PC-3 (cell line): ENCODE measurements at regions not wholly inside any gene's neighbourhood (a gene's known extent, or its start where the extent isn't known, plus 50 kb on each side); places are given as distances from the start of the nearest gene placed in this dataset.

Experiments used
- ATAC-seq: fragments of 200-7000 bp; cut with Tn5 transposase; 2 replicates; pipeline ENCODE4 v1.9.1; 2020; ENCODE audit warnings: mild to moderate bottlenecking, moderate library complexity
- BruUV-seq: library from RNA; stranded (reverse); fragments of 400-500 nt; replicated peaks from 2 replicates; lab custom pipeline; 2021; lab: Mats Ljungman, UMichigan
- CTCF ChIA-PET: fragments of 300-600 bp; sonication (Branson Sonifier 250); formaldehyde crosslinking; loops from one replicate; lab custom pipeline; 2022; ENCODE audit warnings: antibody characterized with exemption; lab: Charles Lee
- POLR2A ChIA-PET: fragments of 300-600 bp; sonication (Branson Sonifier 250); formaldehyde crosslinking; loops from one replicate; lab custom pipeline; 2022; ENCODE audit warnings: antibody characterized with exemption; ENCODE audit not compliant: unreplicated experiment; lab: Charles Lee
- DNase-seq: peaks from one replicate; pipeline ENCODE4 v3.0.0-alpha.2; 2015
- H2AFZ ChIP-seq: fragments of 300-600 bp; sonication (generic); 2 replicates; pipeline ENCODE4 v1.6.0; 2016; ENCODE audit warnings: antibody characterized with exemption, low read length
- H3F3A ChIP-seq: fragments of 300-600 bp; sonication (generic); one replicate; pipeline ENCODE4 v1.6.0; 2017; ENCODE audit warnings: antibody characterized with exemption, low read length, control low read depth, mild to moderate bottlenecking; ENCODE audit not compliant: unreplicated experiment
- H3K27ac ChIP-seq: fragments of 300-600 bp; sonication (generic); 2 replicates; pipeline ENCODE4 v1.5.1; 2016; ENCODE audit warnings: mild to moderate bottlenecking, low read length
- H3K27me3 ChIP-seq: fragments of 300-600 bp; sonication (generic); 2 replicates; pipeline ENCODE4 v1.6.1; 2016; ENCODE audit warnings: low read length, mixed read lengths
- H3K36me3 ChIP-seq: fragments of 300-600 bp; sonication (generic); 2 replicates; pipeline ENCODE4 v1.6.1; 2016; ENCODE audit warnings: low read depth, mixed run types, low read length, mixed read lengths
- H3K4me1 ChIP-seq: fragments of 300-600 bp; sonication (generic); 2 replicates; pipeline ENCODE4 v1.5.1; 2016; ENCODE audit warnings: low read length; ENCODE audit not compliant: insufficient read depth
- H3K4me2 ChIP-seq: fragments of 300-600 bp; sonication (generic); 2 replicates; pipeline ENCODE4 v1.6.0; 2016; ENCODE audit warnings: low read length
- H3K4me3 ChIP-seq: fragments of 300-600 bp; sonication (generic); 2 replicates; pipeline ENCODE4 v1.5.1; 2016; ENCODE audit warnings: mild to moderate bottlenecking, low read length, mixed read lengths
- H3K79me2 ChIP-seq: fragments of 300-600 bp; sonication (generic); 2 replicates; pipeline ENCODE4 v1.6.1; 2017; ENCODE audit warnings: low read length, mixed read lengths
- H3K9ac ChIP-seq: fragments of 300-600 bp; sonication (generic); 2 replicates; pipeline ENCODE4 v1.6.0; 2016; ENCODE audit warnings: mild to moderate bottlenecking, low read length
- H3K9me2 ChIP-seq: fragments of 300-600 bp; sonication (generic); replicated peaks from 2 replicates; pipeline ENCODE4 v1.6.1; 2016; ENCODE audit warnings: mixed run types, low read length, mixed read lengths
- H3K9me3 ChIP-seq: fragments of 300-600 bp; sonication (generic); 2 replicates; pipeline ENCODE4 v1.6.1; 2016; ENCODE audit warnings: low read length, mixed read lengths
- H4K20me1 ChIP-seq: fragments of 300-600 bp; sonication (generic); 2 replicates; pipeline ENCODE4 v1.6.1; 2016; ENCODE audit warnings: low read length, mixed read lengths
- CTCF ChIP-seq: fragments of 300-600 bp; sonication (generic); conservative IDR thresholded peaks from 2 replicates; pipeline ENCODE4 v1.5.1; 2017; ENCODE audit warnings: antibody characterized with exemption, low read depth, mild to moderate bottlenecking, low read length
- EZH2 ChIP-seq: fragments of 300-600 bp; sonication (generic); IDR thresholded peaks from one replicate; pipeline ENCODE4 v1.6.1; 2017; ENCODE audit warnings: antibody characterized with exemption, mild to moderate bottlenecking, low read length; ENCODE audit not compliant: unreplicated experiment
- EZH2phosphoT487 ChIP-seq: fragments of 300-600 bp; sonication (generic); IDR thresholded peaks from 2 replicates; pipeline ENCODE4 v1.6.1; 2018; ENCODE audit warnings: mild to moderate bottlenecking, antibody characterized with exemption, low read length, borderline replicate concordance
- intact Hi-C: fragments of 100-400 bp; cut with micrococcal nuclease; formaldehyde crosslinking; loops from 2 replicates; pipeline ENCODE4 v1.9.0; 2023

DNA sequence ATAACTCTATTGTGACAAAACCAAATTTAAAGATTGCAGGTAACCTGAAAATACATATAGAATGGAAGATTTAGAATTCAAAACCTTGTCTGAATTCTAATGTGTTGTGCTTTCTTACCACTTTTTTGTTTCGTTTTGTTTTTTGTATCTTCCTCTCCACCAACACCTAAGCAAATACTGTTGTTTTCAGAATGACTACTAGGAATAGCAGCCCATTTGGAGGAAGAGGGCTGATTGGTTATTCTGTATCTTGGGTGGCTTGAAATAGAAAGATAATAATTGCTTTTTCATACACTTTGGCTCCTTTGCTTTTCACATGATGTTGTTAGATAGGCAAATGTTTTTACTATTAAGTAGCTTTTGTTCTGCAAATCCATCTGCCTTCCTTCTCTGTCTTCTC, 61.0 kb upstream of the LRRC7 start:
- H3F3A ChIP-seq: no peaks in the 10 kb centered on the region
- CTCF ChIA-PET: no interaction called here
- intact Hi-C loops: no loop called here

GRCh38 chr1:69510026-69510425, 57.7 kb upstream of the LRRC7 start:
- intact Hi-C loops: no loop called here
- DNase-seq (peak; percentile 31), ATAC-seq (no peak)
- no peak for TF ChIP-seq CTCF
- TF ChIP-seq EZH2: no peak
- no peak for TF ChIP-seq EZH2phosphoT487
- no peaks in the 10 kb centered on the region for H3K36me3 ChIP-seq
- no peaks in the 10 kb centered on the region for H3K79me2 ChIP-seq
- no peaks in the 10 kb centered on the region for H4K20me1 ChIP-seq
- no peak overlapping the region for H3K9ac ChIP-seq
- H3K4me1 ChIP-seq: no peaks in the 10 kb centered on the region
- no peak overlapping the region for H3K27ac ChIP-seq
- no peaks in the 10 kb centered on the region for H3K9me3 ChIP-seq
- POLR2A ChIA-PET: no interaction called here
- H3F3A ChIP-seq: no peaks in the 10 kb centered on the region
- no peaks in the 10 kb centered on the region for H3K27me3 ChIP-seq
- no TSS peak for BruUV-seq
- CTCF ChIA-PET: no interaction called here
- H2AFZ ChIP-seq: no peak overlapping the region
- no peaks in the 10 kb centered on the region for H3K9me2 ChIP-seq
- no peak overlapping the region for H3K4me3 ChIP-seq
- H3K4me2 ChIP-seq: no peak overlapping the region

More for the DNA sequence above, 61.0 kb upstream of the LRRC7 start:
- TF ChIP-seq CTCF: no peak
- no peak for TF ChIP-seq EZH2
- no peak for TF ChIP-seq EZH2phosphoT487
- no peak overlapping the region for H2AFZ ChIP-seq
- H3K9ac ChIP-seq: no peak overlapping the region
- POLR2A ChIA-PET: no interaction called here
- no peaks in the 10 kb centered on the region for H4K20me1 ChIP-seq
- no peak overlapping the region for H3K4me3 ChIP-seq
- H3K4me1 ChIP-seq: no peaks in the 10 kb centered on the region
- H3K27me3 ChIP-seq: no peaks in the 10 kb centered on the region
- no TSS peak for BruUV-seq
- H3K9me2 ChIP-seq: no peaks in the 10 kb centered on the region
- ATAC-seq: no peak
- no peak for DNase-seq
- H3K79me2 ChIP-seq: no peaks in the 10 kb centered on the region
- no peak overlapping the region for H3K4me2 ChIP-seq
- no peaks in the 10 kb centered on the region for H3K36me3 ChIP-seq
- H3K27ac ChIP-seq: no peak overlapping the region
- no peaks in the 10 kb centered on the region for H3K9me3 ChIP-seq

- intact Hi-C loops: no loop called here
- Histone ChIP-seq H3F3A (no peaks in the 10 kb centered on the region), H2AFZ (no peak overlapping the region), H4K20me1 (no peaks in the 10 kb centered on the region), H3K4me3 (no peak overlapping the region), H3K9me3 (no peaks in the 10 kb centered on the region), H3K4me1 (no peaks in the 10 kb centered on the region), H3K27me3 (no peaks in the 10 kb centered on the region), H3K36me3 (no peaks in the 10 kb centered on the region), H3K4me2 (no peak overlapping the region), H3K9ac (no peak overlapping the region), H3K27ac (no peak overlapping the region), H3K79me2 (no peaks in the 10 kb centered on the region), H3K9me2 (no peaks in the 10 kb centered on the region)
- ChIA-PET POLR2A (no interaction called here), CTCF (no interaction called here)
- no peak for ATAC-seq
- BruUV-seq: no TSS peak
- no peak for TF ChIP-seq CTCF
- TF ChIP-seq EZH2: no peak
- no peak for TF ChIP-seq EZH2phosphoT487
- no peak for DNase-seq
Observed at GRCh38 chr1:69511426-69512192, 56.1 kb upstream of the LRRC7 start.
